HG02642 (cell line): ENCODE measurements at regions not wholly inside any gene's neighbourhood (a gene's known extent, or its start where the extent isn't known, plus 50 kb on each side); places are given as distances from the start of the nearest gene placed in this dataset.

Source experiments
- ATAC-seq: cut with Tn5 transposase; IDR thresholded peaks from one replicate; pipeline ENCODE4 v1.9.1; 2021; ENCODE audit warnings: mild to moderate bottlenecking; ENCODE audit not compliant: unreplicated experiment, poor library complexity

DNA sequence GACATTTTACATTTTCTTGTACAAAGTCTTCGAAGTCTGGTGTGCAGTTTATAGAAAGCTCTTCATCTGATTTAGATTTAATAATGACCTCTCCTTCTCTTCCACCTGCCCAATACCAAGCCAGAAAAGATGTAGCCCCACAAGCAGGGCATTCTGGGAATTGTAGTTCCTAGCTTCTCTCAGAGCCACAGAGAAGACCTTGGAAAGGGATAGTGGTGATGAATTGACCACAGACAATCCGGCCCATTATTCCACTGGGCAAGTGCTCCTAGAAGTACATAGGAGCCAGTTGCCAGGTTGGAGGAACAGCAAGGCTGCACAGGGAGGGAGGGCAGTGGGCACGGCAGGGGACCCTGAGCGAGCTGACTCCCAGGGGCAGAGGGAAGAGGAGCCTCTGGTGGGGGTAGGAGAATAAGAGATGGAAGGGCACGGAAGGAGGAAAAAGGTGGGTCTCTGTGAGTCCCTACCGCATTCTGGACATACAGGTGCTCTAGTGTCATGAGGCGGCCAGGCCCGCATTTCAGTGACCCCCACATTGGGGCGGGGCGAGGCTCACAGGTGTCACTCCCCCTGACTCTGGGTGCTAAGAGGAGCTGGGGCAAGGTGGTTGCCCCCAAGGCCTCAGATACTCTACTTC lies 152.5 kb upstream of the HAAO start:
- no peak for ATAC-seq

- no peak for ATAC-seq
Measured at GRCh38 chr2:42942990-42943493, 150.7 kb upstream of the HAAO start.

DNA sequence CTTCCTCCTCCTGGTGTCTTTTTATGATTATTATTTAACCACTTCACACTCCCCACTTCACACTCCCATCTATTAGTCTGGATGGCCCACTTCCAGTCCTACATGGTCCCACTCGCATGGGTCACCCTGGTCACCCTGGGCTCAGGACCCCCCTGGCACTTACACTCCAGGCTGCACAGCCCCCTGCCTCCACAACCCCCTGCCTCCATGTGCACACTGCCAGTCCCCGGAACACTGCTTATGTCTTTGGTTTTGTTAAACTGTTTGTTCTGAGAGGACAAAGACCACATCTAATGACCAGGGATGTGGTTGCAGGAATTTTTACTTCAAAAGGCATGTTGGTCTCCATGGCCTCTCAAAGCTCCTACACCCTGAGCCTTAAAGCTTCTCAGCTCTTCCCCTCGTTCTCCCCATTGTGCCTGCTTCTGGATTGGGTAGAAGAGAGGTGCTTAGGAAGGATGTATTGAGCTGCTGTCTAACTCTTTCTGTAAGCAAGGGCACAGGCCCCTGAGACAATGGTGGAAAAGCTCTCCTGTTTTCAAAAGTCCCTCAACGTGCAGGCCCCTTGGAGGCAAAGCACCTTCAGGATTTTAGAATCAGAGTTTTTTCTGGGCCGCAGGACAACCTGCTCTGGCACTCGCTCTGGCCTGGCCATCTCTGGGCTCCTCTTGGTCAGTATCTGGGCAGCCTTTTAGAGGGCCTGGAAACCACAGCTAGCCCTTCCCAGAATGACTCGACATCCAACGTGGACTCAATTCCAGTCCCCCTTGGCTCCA lies 150.0 kb upstream of the HAAO start:
- ATAC-seq = no peak

- ATAC-seq = no peak
Measured at GRCh38 chr2:42941633-42942176, 149.3 kb upstream of the HAAO start.

GRCh38 chr2:42939411-42940206 lies 147.2 kb upstream of the HAAO start:
- ATAC-seq = no peak

GRCh38 chr2:42938671-42939370 lies 146.4 kb upstream of the HAAO start:
- no peak for ATAC-seq

DNA sequence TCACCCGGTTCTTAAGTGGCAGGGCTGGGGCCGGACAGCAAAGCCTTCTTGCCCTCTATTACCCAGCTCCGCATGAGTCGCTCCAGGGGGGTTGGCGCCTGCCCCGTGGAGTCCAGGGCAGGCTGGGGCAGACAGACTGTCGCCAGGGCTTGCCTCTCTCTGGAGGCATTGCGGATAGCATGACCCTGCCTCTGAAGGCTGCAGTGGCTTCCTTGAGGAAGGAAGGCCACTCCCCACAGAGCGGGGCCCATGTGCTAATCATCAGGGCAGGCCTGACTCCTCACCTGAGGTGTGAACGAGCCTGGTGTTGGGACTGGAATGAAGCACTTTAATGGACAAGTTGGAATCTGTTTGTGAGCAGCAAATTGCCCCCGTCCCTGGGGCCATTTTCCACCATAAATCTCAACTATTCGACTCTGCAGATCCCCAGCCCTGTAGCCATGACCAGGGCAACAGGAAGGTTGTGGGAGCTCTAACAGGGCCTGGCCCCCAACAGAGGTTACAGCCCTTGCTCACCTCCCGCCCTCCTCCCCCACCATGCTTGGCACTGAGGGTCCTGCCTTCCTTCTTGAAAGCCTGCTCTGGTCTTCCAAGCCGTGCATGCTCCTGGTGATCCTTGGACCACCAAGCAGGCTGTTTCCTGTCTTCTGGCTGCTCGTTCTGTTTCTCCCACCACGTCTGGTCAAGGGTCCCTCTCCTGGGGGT lies 144.9 kb upstream of the HAAO start:
- no peak for ATAC-seq

GRCh38 chr2:42935692-42936671 lies 143.6 kb upstream of the HAAO start:
- no peak for ATAC-seq

- ATAC-seq = no peak
Measured at GRCh38 chr2:42934580-42935186, 142.3 kb upstream of the HAAO start.

DNA sequence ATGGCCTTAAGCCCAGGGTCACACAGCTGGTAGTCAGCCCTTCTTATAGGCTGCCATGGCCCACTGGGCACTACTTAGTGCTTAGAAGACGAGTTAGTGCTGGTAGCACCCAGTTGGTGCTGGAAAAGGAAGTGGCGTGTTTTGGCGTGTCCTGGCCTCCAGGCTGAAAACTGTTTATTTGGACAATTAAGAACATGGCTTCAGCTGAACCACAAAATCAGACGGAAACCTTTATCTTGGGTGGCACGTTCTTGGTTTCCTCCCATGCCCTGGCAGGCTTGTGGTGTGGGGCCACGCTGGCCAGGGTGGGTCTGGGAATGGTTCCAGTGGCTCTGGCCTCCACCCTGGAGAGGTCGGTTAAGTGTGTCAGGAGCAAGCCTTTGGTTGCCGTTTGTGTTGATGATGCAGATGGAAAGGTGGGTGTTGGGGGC lies 141.5 kb upstream of the HAAO start:
- no peak for ATAC-seq

GRCh38 chr2:42932271-42933151 lies 140.1 kb upstream of the HAAO start:
- ATAC-seq = no peak

GRCh38 chr2:42931818-42932195 lies 139.4 kb upstream of the HAAO start:
- no peak for ATAC-seq

- ATAC-seq = no peak
Measured at GRCh38 chr2:42931146-42931817, 138.9 kb upstream of the HAAO start.

DNA sequence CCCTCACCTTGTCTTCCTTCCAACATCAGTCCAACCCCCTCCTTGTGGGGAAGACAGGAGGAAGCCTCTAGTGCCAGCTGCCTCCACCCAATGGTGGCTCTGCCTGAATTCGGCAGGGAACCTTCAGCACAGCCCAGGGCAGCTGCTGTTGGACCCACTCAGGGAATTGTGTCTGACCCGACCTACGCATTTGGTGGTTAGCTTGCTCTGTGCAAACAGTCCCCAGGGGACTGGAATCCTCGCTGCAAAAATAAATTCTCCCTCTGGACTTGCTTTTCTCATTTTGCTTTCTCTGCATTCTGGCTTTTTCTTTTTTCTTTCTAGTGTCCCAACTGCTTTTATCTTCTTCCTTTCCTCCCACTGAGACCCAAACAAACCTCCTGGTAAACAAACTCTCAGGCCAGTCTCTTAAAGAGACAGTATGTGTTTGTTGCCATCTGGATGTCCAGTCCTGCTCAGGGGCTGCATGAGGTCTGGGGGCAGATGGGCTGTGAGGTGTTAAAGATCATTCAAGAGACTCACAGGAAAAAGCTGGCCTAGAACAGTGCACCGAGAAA lies 137.7 kb upstream of the HAAO start:
- ATAC-seq = no peak

DNA sequence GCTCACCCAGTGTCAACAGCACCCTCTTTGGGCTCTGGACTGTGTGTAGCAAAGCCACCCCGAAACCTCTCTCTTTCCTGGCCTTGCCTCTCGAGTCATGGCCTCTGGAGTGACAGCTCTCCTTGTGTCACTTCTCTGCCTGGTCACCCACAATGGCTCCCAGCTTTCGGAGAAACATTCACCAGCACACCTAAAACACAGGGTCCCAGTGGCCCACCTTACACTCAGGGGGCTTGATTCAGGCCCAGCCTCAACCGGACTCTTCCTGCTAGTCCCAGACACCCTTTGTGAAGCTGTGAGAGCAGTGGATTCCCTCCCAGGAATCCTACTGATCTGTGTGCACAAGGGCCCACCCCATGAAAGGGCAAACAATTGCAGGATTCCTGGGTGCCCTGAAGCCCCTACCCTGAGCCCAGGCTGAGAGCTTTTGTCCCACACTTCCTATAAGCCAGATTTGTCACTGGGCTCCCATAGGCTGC lies 137.2 kb upstream of the HAAO start:
- ATAC-seq = no peak
